ENCODE measurements at regions not wholly inside any gene's neighbourhood (a gene's known extent, or its start where the extent isn't known, plus 50 kb on each side); places are given as distances from the start of the nearest gene placed in this dataset.
A peak's percentile ranks its signal among the peaks of the same experiment; 100 is the strongest.

- no peak for TF ChIP-seq CTCF (IDR thresholded peaks at IDR 0.05; ENCODE audit: extremely low read depth, low read depth, low read length)
- peaks cover 2% of the 10 kb centered on the region for H4K20me1 ChIP-seq (ENCODE audit: insufficient read depth, low read length)
- peak overlapping the region; percentile 32 for H3K27ac ChIP-seq (ENCODE audit: low read depth, low read length)
- H2AFZ ChIP-seq (ENCODE audit: low read length), result no peak overlapping the region
- peak overlapping the region; percentile 56 for H3K4me2 ChIP-seq (ENCODE audit: insufficient read depth, low read length)
- peak; percentile 87 for DNase-seq (ENCODE audit: insufficient read length, low spot score, missing footprints)
- H3K36me3 ChIP-seq (ENCODE audit: insufficient read depth, low read length), result no peaks in the 10 kb centered on the region
- H3K27me3 ChIP-seq (ENCODE audit: insufficient read depth, low read length), result no peaks in the 10 kb centered on the region
- peaks cover 74% of the 10 kb centered on the region for H3K79me2 ChIP-seq (ENCODE audit: insufficient read depth, low read length)
- H3K4me3 ChIP-seq (ENCODE audit: insufficient read depth, low read length), result no peak overlapping the region
- peaks cover 37% of the 10 kb centered on the region for H3K4me1 ChIP-seq (ENCODE audit: insufficient read depth, low read length)
- no peaks in the 10 kb centered on the region for H3K9me3 ChIP-seq (ENCODE audit: low read depth, low read length)
Measured at GRCh38 chr3:159879598-159879997, 109.0 kb upstream of the IL12A start.

DNA sequence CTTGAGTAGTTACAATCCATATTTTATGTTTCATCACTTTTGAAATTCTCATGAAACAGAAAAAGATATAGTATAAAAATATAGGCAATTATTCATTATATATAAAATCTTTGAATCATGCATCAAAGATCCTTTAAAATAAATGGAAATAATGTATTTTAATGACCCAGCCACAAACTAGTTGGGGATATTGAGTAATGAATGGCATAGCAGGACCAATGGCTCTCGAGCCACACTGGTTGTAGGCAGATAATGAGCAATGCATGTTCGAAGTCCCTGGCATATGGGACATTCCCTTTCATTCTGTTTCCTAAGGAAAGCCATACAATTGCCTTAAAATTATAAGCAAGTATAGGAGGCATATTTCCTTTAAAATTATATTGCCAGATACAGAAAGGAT lies 107.4 kb upstream of the IL12A start:
- H3K4me2 ChIP-seq (ENCODE audit: insufficient read depth, low read length), result no peak overlapping the region
- peaks cover 74% of the 10 kb centered on the region for H3K79me2 ChIP-seq (ENCODE audit: insufficient read depth, low read length)
- H3K27ac ChIP-seq (ENCODE audit: low read depth, low read length), result no peak overlapping the region
- no peaks in the 10 kb centered on the region for H3K9me3 ChIP-seq (ENCODE audit: low read depth, low read length)
- no peaks in the 10 kb centered on the region for H3K27me3 ChIP-seq (ENCODE audit: insufficient read depth, low read length)
- no peaks in the 10 kb centered on the region for H3K36me3 ChIP-seq (ENCODE audit: insufficient read depth, low read length)
- H2AFZ ChIP-seq (ENCODE audit: low read length), result no peak overlapping the region
- no peak for DNase-seq (ENCODE audit: insufficient read length, low spot score, missing footprints)
- H3K4me1 ChIP-seq (ENCODE audit: insufficient read depth, low read length), result peaks cover 39% of the 10 kb centered on the region
- H3K4me3 ChIP-seq (ENCODE audit: insufficient read depth, low read length), result no peak overlapping the region
- H4K20me1 ChIP-seq (ENCODE audit: insufficient read depth, low read length), result peaks cover 2% of the 10 kb centered on the region
- TF ChIP-seq CTCF (IDR thresholded peaks at IDR 0.05; ENCODE audit: extremely low read depth, low read depth, low read length), result no peak

GRCh38 chr3:159881828-159882309 lies 106.8 kb upstream of the IL12A start:
- H3K27me3 ChIP-seq (ENCODE audit: insufficient read depth, low read length), result no peaks in the 10 kb centered on the region
- H3K9me3 ChIP-seq (ENCODE audit: low read depth, low read length), result no peaks in the 10 kb centered on the region
- peaks cover 39% of the 10 kb centered on the region for H3K4me1 ChIP-seq (ENCODE audit: insufficient read depth, low read length)
- H3K79me2 ChIP-seq (ENCODE audit: insufficient read depth, low read length), result peaks cover 73% of the 10 kb centered on the region
- no peak for DNase-seq (ENCODE audit: insufficient read length, low spot score, missing footprints)
- no peak for TF ChIP-seq CTCF (IDR thresholded peaks at IDR 0.05; ENCODE audit: extremely low read depth, low read depth, low read length)
- H3K4me2 ChIP-seq (ENCODE audit: insufficient read depth, low read length), result no peak overlapping the region
- H2AFZ ChIP-seq (ENCODE audit: low read length), result no peak overlapping the region
- H3K27ac ChIP-seq (ENCODE audit: low read depth, low read length), result peak overlapping the region; percentile 26
- no peak overlapping the region for H3K4me3 ChIP-seq (ENCODE audit: insufficient read depth, low read length)
- peaks cover under 1% of the 10 kb centered on the region for H4K20me1 ChIP-seq (ENCODE audit: insufficient read depth, low read length)
- no peaks in the 10 kb centered on the region for H3K36me3 ChIP-seq (ENCODE audit: insufficient read depth, low read length)

GRCh38 chr3:159882367-159882766 lies 106.3 kb upstream of the IL12A start:
- Histone ChIP-seq H3K27me3 (ENCODE audit: insufficient read depth, low read length) (no peaks in the 10 kb centered on the region), H3K4me1 (ENCODE audit: insufficient read depth, low read length) (peaks cover 39% of the 10 kb centered on the region), H3K79me2 (ENCODE audit: insufficient read depth, low read length) (peaks cover 74% of the 10 kb centered on the region), H3K9me3 (ENCODE audit: low read depth, low read length) (no peaks in the 10 kb centered on the region), H4K20me1 (ENCODE audit: insufficient read depth, low read length) (no peaks in the 10 kb centered on the region), H2AFZ (ENCODE audit: low read length) (no peak overlapping the region), H3K4me3 (ENCODE audit: insufficient read depth, low read length) (no peak overlapping the region), H3K4me2 (ENCODE audit: insufficient read depth, low read length) (peak overlapping the region; percentile 51), H3K27ac (ENCODE audit: low read depth, low read length) (peak overlapping the region; percentile 26), H3K36me3 (ENCODE audit: insufficient read depth, low read length) (no peaks in the 10 kb centered on the region)
- no peak for DNase-seq (ENCODE audit: insufficient read length, low spot score, missing footprints)
- no peak for TF ChIP-seq CTCF (IDR thresholded peaks at IDR 0.05; ENCODE audit: extremely low read depth, low read depth, low read length)

All from osteoblast (primary cell).